ENCODE measurements at regions not wholly inside any gene's neighbourhood (a gene's known extent, or its start where the extent isn't known, plus 50 kb on each side); places are given as distances from the start of the nearest gene placed in this dataset.
A peak's percentile ranks its signal among the peaks of the same experiment; 100 is the strongest.
"Not testable (repeated sequence)": the region's sequence is repeated elsewhere in the genome, so short reads cannot be mapped to it uniquely, and the experiment has no call there.

GRCh38 chr15:92827991-92828390, 72.1 kb upstream of the CHD2 start:
- not testable (repeated sequence) for FAIRE-seq

DNA sequence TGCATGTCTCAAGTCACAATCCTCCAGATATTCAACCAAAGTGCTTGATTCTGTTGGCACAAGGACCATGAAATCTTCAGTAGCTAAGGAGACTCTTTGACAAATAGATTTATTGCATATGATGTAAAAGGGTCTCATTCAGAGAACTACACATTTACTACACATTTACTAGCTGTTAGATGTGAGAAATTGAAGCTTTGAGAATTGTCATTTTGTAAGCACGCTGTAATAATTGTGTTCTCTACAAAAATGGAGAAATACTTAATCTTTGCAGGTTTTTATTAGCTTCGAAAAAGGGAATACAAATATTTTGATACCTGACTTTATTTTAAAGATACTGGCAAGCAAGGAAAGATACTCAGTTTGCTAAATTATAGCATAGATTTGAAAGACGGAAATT, 70.2 kb upstream of the CHD2 start:
- FAIRE-seq: no peak

DNA sequence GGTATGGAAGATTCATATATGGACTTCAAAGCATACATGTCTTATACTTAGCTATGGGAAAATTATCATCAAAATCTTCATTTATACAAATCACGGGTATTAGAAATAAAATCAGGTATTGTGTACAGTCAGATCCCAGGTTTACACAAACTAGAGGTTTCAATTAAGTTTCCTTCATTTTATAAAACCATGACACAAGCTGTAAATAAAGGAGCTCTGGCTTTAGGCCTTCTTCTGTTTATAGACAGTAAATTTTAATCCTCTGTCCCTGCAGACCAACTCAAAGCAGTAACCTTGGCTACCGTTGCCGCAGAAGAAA, 68.8 kb upstream of the CHD2 start:
- FAIRE-seq: no peak

GRCh38 chr15:92831655-92832328, 68.3 kb upstream of the CHD2 start:
- FAIRE-seq: peak; percentile 98

GRCh38 chr15:92833106-92833433, 67.1 kb upstream of the CHD2 start:
- FAIRE-seq: no peak

DNA sequence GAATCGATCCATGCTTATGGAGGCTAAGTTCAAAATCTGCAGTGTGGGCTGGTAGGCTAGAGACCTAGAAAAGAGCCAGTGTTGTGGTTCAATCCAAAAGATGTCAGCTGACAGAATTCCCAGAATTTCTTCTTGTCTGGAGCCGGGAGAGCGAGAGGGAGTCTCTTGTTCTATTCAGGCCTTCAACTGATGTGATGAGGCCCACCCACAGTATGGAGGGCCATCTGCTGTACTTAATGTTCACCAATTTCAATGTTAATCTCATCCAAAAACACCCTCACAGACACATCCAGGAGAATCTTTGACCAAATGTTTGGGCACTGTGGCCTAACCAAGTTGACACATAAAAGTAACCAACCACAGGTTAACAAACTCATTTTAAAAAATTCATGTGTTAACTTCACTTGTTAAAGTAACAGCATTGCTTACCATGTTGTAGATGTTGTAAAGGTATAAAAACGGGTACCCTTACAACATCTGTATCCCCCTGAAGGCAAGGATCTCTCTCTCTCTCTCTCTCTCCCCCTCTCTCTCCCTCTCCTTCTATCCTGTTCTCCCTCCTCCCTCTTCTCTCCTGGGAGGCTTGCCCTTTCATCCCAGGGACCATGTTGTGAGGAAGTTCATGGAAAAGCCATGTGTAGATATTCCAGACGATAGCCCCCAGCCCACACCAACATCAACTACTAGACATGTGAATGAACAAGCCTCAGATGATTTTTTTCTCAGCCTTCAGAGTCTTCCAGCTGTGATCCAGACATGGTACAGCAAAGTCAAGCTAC, 66.4 kb upstream of the CHD2 start:
- FAIRE-seq: no peak

DNA sequence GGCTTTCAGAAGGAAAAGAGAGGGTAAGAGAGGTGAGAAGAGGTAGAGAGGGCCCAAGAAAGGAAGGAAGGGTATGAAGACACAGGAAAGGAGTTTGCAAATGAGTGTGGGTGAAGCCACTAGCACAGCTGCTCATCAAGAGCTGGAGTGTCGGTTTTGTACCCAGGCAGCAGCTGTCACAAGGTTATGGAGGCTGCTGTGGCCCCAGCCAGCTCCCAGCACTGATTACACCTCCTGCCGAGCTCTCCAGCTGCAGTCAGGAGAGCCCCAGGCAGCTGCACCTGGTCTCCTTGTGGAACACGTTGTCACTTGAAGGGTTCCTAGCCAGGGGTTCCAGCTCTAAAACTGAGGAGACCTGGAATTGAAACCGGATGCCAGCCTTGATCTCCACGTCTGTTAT, 60.4 kb upstream of the CHD2 start:
- FAIRE-seq: no peak

- FAIRE-seq: no peak
These were observed 60.0 kb upstream of the CHD2 start for GRCh38 chr15:92840149-92840548.

DNA sequence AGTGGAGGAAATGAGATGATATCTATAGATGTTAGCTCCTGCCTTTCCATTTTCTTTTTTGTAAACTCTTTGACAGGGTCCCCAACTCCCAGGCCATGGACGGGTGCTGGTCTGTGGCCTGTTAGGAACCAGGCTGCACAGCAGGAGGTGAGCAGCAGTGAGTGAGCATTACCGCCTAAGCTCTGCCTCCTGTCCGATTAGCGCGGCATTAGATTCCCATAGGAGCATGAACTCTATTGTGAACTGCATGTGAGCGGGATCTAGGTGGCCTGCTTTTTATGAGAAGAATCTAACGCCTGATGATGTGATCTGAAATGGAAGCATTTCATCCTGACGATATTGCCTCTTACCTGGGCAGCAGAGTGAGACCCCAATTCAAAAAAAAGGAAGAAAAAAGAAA, 56.8 kb upstream of the CHD2 start:
- no peak for FAIRE-seq

DNA sequence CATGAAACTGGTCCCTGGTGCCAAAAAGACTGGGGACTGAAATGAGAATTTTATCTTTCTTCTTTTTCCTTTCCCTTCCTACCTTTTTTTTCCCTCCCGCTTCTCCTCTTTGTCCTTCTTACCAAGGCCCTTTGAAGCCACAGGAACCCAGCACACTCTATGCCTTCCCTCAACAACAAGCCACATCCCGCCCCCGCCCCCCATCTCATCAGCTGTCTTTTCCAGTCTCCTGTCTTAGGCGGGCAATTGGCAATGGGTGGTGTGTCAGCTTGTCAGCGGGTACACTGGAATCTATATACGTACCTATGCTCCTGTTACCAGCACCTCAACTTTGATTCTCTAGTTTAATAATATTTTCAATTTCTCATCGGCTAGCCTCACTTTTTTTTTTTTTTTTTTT, 56.3 kb upstream of the CHD2 start:
- FAIRE-seq: no peak

DNA sequence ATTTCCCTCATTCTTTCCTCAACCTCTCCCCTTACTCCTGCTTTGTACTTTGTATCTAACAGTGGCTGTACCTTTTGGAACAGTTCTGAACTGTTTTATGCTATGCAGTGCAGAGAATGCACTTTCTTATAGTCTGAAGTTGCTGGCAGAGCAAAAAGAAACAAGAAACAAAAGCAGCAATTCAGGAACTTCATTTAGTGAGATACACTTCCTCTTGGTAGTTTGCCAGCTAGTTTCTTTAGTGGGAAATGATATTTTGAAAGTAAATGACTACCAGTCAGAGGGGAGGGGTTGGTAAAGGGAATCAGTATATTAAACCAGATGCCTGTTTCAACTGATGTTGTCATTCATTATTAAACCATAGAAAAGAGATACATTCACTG, 55.0 kb upstream of the CHD2 start:
- FAIRE-seq: peak; percentile 98

- peak; percentile 69 for FAIRE-seq
These were observed 53.4 kb upstream of the CHD2 start for GRCh38 chr15:92846741-92847140.

GRCh38 chr15:92847841-92848240, 52.3 kb upstream of the CHD2 start:
- FAIRE-seq: no peak

DNA sequence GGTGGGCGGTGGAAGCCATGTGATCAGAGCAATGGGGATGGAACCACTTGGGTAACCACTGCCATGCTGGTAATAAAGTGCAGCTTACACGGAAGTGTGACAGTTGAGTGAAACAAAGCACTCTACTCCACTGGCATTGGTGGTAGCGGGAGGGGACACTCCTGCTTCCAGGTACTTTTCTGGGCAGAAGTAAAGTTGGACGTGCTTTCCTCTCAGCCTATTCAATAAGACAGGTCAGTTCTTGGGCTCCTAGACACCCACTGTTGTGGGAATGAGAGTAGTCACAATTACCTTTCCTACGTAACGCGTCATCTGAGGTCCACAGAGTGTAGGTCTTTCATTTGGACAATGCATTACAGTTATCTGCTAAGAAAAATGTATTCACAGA, 51.7 kb upstream of the CHD2 start:
- no peak for FAIRE-seq

DNA sequence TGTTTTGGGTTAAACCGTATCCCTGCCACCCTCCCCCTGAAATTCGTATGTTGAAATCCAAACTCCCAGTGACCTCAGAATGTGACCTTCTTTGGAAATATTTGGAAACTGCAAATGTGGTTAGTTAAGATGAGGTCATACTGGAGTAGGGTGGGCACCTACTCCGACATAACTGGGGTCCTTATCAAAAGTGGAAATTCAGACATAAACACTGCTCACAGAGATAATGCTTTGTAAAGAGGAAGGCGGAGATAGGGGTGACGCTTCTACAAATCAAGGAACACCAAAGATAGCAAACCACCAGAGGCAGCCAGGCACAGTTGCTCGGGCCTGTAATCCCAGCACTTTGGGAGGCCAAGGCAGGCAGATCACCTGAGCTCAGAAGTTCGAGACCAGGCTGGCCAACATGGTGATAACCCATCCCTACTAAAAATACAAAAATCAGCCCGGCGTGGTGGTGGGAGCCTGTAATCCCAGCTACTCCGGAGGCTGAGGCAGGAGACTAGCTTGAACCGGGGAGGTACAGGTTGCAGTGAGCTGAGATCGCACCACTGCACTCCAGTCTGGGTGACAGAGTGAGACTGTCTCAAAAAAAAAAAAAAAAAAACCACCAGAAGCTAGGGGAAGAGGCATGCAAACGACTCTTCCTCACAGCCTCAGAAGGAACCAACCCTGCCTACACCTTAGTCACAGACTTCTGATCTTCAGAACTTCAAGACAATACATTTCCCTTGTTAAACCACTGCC, 51.1 kb upstream of the CHD2 start:
- no peak for FAIRE-seq

- not testable (repeated sequence) for FAIRE-seq
These were observed 49.9 kb upstream of the CHD2 start for GRCh38 chr15:92850218-92850617.
